ENCODE measurements at regions not wholly inside any gene's neighbourhood (a gene's known extent, or its start where the extent isn't known, plus 50 kb on each side); places are given as distances from the start of the nearest gene placed in this dataset.

GRCh38 chr1:56115701-56116100 is 463.7 kb downstream of the PLPP3 start:
- TF ChIP-seq POLR2A (IDR thresholded peaks at IDR 0.05; ENCODE audit: low read length) (no peak), GATA1 (IDR thresholded peaks at IDR 0.05; ENCODE audit: low read depth, low read length) (no peak)

All from erythroblast (primary cell).